OCI-LY7 (cell line): ENCODE measurements at regions not wholly inside any gene's neighbourhood (a gene's known extent, or its start where the extent isn't known, plus 50 kb on each side); places are given as distances from the start of the nearest gene placed in this dataset.

ENCODE experiments used
- BruUV-seq: library from RNA; stranded (reverse); fragments of 400-500 nt; replicated peaks from 2 replicates; lab custom pipeline; 2021; lab: Mats Ljungman, UMichigan
- CTCF ChIA-PET: fragments of 300-600 bp; sonication (Branson Sonifier 250); formaldehyde crosslinking; loops from one replicate; lab custom pipeline; 2022; ENCODE audit warnings: antibody characterized with exemption; ENCODE audit not compliant: unreplicated experiment; lab: Charles Lee
- POLR2A ChIA-PET: fragments of 300-600 bp; sonication (Branson Sonifier 250); formaldehyde crosslinking; loops from one replicate; lab custom pipeline; 2022; ENCODE audit warnings: antibody characterized with exemption; lab: Charles Lee
- DNase-seq: peaks from one replicate; pipeline ENCODE4 v3.0.0-alpha.2; 2015; ENCODE audit warnings: low spot score
- H2AFZ ChIP-seq: fragments of 200-600 bp; sonication (generic), shearing (Covaris generic); 2 replicates; pipeline ENCODE4 v1.6.1; 2014; ENCODE audit warnings: mild to moderate bottlenecking, antibody characterized with exemption, low read length, moderate library complexity
- H3K27ac ChIP-seq: fragments of 200-600 bp; sonication (generic); 2 replicates; pipeline ENCODE4 v1.5.1; 2014; ENCODE audit warnings: mixed run types, low read depth, mild to moderate bottlenecking, moderate library complexity, low read length, inconsistent platforms; ENCODE audit not compliant: poor library complexity, severe bottlenecking
- H3K36me3 ChIP-seq: fragments of 200-600 bp; sonication (generic); 2 replicates; pipeline ENCODE4 v1.6.1; 2014; ENCODE audit warnings: mild to moderate bottlenecking, antibody characterized with exemption, low read length, moderate library complexity, mixed read lengths; ENCODE audit not compliant: insufficient read depth
- H3K4me1 ChIP-seq: fragments of 200-600 bp; sonication (generic); 2 replicates; pipeline ENCODE4 v1.5.1; 2014; ENCODE audit warnings: mild to moderate bottlenecking, low read length; ENCODE audit not compliant: insufficient read depth, poor library complexity, severe bottlenecking
- H3K4me2 ChIP-seq: fragments of 200-600 bp; sonication (generic); 2 replicates; pipeline ENCODE4 v1.6.1; 2014; ENCODE audit warnings: mild to moderate bottlenecking, low read length
- H3K4me3 ChIP-seq: fragments of 200-600 bp; sonication (generic); 2 replicates; pipeline ENCODE4 v1.5.1; 2014; ENCODE audit warnings: mild to moderate bottlenecking, low read depth, low read length; ENCODE audit not compliant: poor library complexity, severe bottlenecking
- H3K79me2 ChIP-seq: fragments of 200-600 bp; sonication (generic); 2 replicates; pipeline ENCODE4 v1.6.1; 2016; ENCODE audit warnings: low read depth, mild to moderate bottlenecking, low read length, moderate library complexity, mixed read lengths; ENCODE audit not compliant: insufficient read depth
- H3K9me2 ChIP-seq: fragments of 200-600 bp; sonication (generic); 2 replicates; pipeline ENCODE4 v1.6.1; 2016; ENCODE audit warnings: mild to moderate bottlenecking, low read length, mixed read lengths; ENCODE audit not compliant: insufficient read depth
- H3K9me3 ChIP-seq: fragments of 200-600 bp; sonication (generic); 2 replicates; pipeline ENCODE4 v1.6.1; 2014; ENCODE audit warnings: mild to moderate bottlenecking, mixed run types, low read length, mixed read lengths
- H4K20me1 ChIP-seq: fragments of 200-600 bp; sonication (generic); 2 replicates; pipeline ENCODE4 v1.6.1; 2014; ENCODE audit warnings: mild to moderate bottlenecking, antibody characterized with exemption, low read length, moderate library complexity, mixed read lengths; ENCODE audit not compliant: insufficient read depth
- EZH2phosphoT487 ChIP-seq: fragments of 200-600 bp; sonication (generic); IDR thresholded peaks from 2 replicates; pipeline ENCODE4 v1.6.1; 2018; ENCODE audit warnings: low read depth, borderline replicate concordance, mild to moderate bottlenecking, mixed run types, antibody characterized with exemption, low read length, moderate library complexity, mixed read lengths
- intact Hi-C: fragments of 100-400 bp; cut with micrococcal nuclease; formaldehyde crosslinking; loops from one replicate; pipeline ENCODE4 v1.10.0; 2022; ENCODE audit not compliant: unreplicated experiment
- TF ChIP-seq, protein P1 (sequence below): fragments of 200-600 bp; sonication (generic); conservative IDR thresholded peaks from 2 replicates; pipeline ENCODE4 v1.5.1; 2014; ENCODE audit warnings: mild to moderate bottlenecking, antibody characterized with exemption, low read length, moderate library complexity, mixed read lengths

DNA sequence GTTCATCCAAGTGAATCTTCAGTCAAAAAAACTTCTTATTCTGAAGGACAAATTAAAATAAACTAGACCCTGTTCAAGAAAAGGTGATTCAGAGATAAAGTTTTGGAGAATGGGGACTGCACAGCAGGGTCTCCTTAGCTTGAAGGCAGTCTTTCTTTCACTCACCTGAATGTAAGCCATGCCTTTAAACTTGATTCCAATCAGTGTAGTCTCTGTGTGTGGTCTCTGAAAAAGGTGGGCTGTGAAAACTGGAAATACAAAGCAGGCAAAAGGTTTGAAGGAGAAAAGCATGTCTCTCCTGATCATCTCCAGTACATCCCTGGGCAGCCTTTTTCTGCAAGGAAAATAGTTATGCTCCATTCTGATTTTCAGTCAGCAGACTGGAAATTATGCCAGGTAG lies 188.0 kb upstream of the SASH1 start:
- no peaks in the 10 kb centered on the region for H3K9me2 ChIP-seq
- DNase-seq, result no peak
- H3K36me3 ChIP-seq, result no peaks in the 10 kb centered on the region
- H2AFZ ChIP-seq, result no peak overlapping the region
- H3K27ac ChIP-seq, result no peak overlapping the region
- no peaks in the 10 kb centered on the region for H3K9me3 ChIP-seq
- intact Hi-C loops, result no loop called here
- BruUV-seq, result no TSS peak
- TF ChIP-seq, protein P1, sequence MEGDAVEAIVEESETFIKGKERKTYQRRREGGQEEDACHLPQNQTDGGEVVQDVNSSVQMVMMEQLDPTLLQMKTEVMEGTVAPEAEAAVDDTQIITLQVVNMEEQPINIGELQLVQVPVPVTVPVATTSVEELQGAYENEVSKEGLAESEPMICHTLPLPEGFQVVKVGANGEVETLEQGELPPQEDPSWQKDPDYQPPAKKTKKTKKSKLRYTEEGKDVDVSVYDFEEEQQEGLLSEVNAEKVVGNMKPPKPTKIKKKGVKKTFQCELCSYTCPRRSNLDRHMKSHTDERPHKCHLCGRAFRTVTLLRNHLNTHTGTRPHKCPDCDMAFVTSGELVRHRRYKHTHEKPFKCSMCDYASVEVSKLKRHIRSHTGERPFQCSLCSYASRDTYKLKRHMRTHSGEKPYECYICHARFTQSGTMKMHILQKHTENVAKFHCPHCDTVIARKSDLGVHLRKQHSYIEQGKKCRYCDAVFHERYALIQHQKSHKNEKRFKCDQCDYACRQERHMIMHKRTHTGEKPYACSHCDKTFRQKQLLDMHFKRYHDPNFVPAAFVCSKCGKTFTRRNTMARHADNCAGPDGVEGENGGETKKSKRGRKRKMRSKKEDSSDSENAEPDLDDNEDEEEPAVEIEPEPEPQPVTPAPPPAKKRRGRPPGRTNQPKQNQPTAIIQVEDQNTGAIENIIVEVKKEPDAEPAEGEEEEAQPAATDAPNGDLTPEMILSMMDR, result no peak
- TF ChIP-seq EZH2phosphoT487, result no peak
- no peak overlapping the region for H3K4me3 ChIP-seq
- CTCF ChIA-PET, result no interaction called here
- no peaks in the 10 kb centered on the region for H4K20me1 ChIP-seq
- POLR2A ChIA-PET, result interaction anchor here (0.5 kb wide), 1 partner anchor 677 kb away, joined by 3 read pairs; no protein-coding TSS in a partner anchor
- H3K4me1 ChIP-seq, result no peaks in the 10 kb centered on the region
- no peaks in the 10 kb centered on the region for H3K79me2 ChIP-seq
- H3K4me2 ChIP-seq, result no peak overlapping the region

DNA sequence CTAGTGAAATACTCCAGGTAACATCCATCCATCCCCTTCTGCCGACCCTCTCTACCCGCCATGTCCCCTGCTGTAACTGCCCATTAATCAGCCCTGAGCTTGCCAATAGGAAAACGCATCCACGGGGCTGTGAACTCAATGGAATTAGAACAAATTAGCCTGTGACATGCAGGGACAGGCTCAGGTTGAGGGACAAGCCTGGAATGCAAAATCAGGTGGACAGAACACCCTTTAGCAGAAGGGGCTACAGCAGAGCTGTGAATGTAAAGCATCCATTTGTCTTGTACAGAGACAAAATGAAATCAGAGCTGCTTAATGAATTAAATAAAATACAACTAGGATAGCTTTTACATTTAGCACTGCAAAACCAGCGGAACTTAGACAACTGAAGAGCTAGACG lies 187.3 kb upstream of the SASH1 start:
- no peak overlapping the region for H3K4me2 ChIP-seq
- no peaks in the 10 kb centered on the region for H3K4me1 ChIP-seq
- H3K27ac ChIP-seq, result no peak overlapping the region
- intact Hi-C loops, result no loop called here
- ChIA-PET CTCF (no interaction called here), POLR2A (interaction anchor here (0.6 kb wide), 1 partner anchor 31 kb away, joined by 3 read pairs; no protein-coding TSS in a partner anchor)
- TF ChIP-seq, protein P1, result no peak
- no peak for TF ChIP-seq EZH2phosphoT487
- no peaks in the 10 kb centered on the region for H3K36me3 ChIP-seq
- no peak overlapping the region for H2AFZ ChIP-seq
- H3K4me3 ChIP-seq, result no peak overlapping the region
- no TSS peak for BruUV-seq
- no peak for DNase-seq
- H3K9me3 ChIP-seq, result no peaks in the 10 kb centered on the region
- H4K20me1 ChIP-seq, result no peaks in the 10 kb centered on the region
- H3K79me2 ChIP-seq, result no peaks in the 10 kb centered on the region
- no peaks in the 10 kb centered on the region for H3K9me2 ChIP-seq

DNA sequence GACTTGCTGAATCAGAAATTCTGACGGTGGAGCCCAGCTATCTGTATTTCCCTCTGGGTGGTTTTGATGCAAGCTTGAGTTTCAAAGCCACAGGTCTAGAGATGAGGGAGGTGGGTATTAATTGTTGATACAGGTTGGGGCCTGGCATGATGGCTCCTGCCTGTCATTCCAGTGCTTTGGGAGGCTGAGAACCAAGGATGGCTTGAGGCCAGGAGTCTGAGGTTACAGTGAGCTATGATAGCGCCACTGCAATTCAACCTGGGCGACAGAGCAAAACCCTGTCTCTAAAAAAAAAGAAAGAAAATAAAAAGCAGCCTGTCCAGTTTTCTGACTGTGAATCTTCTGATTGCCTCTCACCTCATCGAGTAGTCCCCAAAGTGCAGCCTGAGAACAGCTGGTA lies 184.8 kb upstream of the SASH1 start:
- Histone ChIP-seq H3K79me2 (no peaks in the 10 kb centered on the region), H4K20me1 (no peaks in the 10 kb centered on the region), H3K4me1 (no peaks in the 10 kb centered on the region), H3K9me3 (no peaks in the 10 kb centered on the region), H3K4me3 (no peak overlapping the region), H3K4me2 (no peak overlapping the region), H2AFZ (no peak overlapping the region), H3K36me3 (no peaks in the 10 kb centered on the region), H3K9me2 (no peaks in the 10 kb centered on the region), H3K27ac (no peak overlapping the region)
- TF ChIP-seq, protein P1, result no peak
- TF ChIP-seq EZH2phosphoT487, result no peak
- POLR2A ChIA-PET, result interaction anchor here (0.8 to 1.0 kb wide), 2 partner anchors 9 to 1103 kb away, joined by 3 to 4 read pairs; no protein-coding TSS in a partner anchor
- intact Hi-C loops, result no loop called here
- DNase-seq, result no peak
- no TSS peak for BruUV-seq
- CTCF ChIA-PET, result no interaction called here
